ENCODE measurements at regions not wholly inside any gene's neighbourhood (a gene's known extent, or its start where the extent isn't known, plus 50 kb on each side); places are given as distances from the start of the nearest gene placed in this dataset.

GRCh38 chr12:16939871-16940306, 333.9 kb upstream of the LMO3 start:
- Histone ChIP-seq H4K20me1 (replicated peaks; ENCODE audit: control insufficient read depth, insufficient read depth, low read length) (no peaks in the 10 kb centered on the region), H3K27me3 (ENCODE audit: control insufficient read depth in 2 of 2, insufficient read depth in 2 of 2, low read length in 2 of 2) (no peaks in the 10 kb centered on the region), H3K36me3 (ENCODE audit: control insufficient read depth, insufficient read depth, low read length) (no peaks in the 10 kb centered on the region), H3K4me2 (ENCODE audit: insufficient read depth, low read length) (no peak overlapping the region), H2AFZ (ENCODE audit: low read depth, low read length) (no peak overlapping the region), H3K9me1 (ENCODE audit: control insufficient read depth, insufficient read depth, low read length) (no peaks in the 10 kb centered on the region), H3K27ac (ENCODE audit: extremely low read depth, low read depth, low read length) (no peak overlapping the region), H3K9me3 (replicated peaks; ENCODE audit: control insufficient read depth, insufficient read depth, low read depth, low read length) (no peaks in the 10 kb centered on the region), H3K9ac (ENCODE audit: insufficient read depth in 1 of 2, low read depth in 2 of 2, low read length in 2 of 2) (no peak overlapping the region), H3K4me1 (replicated peaks in 1 of 2; ENCODE audit: control insufficient read depth in 2 of 2, insufficient read depth in 2 of 2, low read length in 2 of 2) (no peaks in the 10 kb centered on the region), H3K4me3 (no peak overlapping the region), H3K79me2 (ENCODE audit: control insufficient read depth, insufficient read depth, low read length) (no peaks in the 10 kb centered on the region)
- WGBS (ENCODE audit: insufficient coverage, low coverage, missing lambda C conversion rate) = 0% methylated on average over 6 of the region's 6 CpGs
- ATAC-seq (peak; percentile 46; the same call in 1 of the 3 replicates), DNase-seq (ENCODE audit: extremely low read depth in 1 of 4, low spot score in 3 of 4) (peak; percentile 12 to 44 (median 33)), FAIRE-seq (no peak)
- intact Hi-C loops (cut with micrococcal nuclease) = no loop called here
- TF ChIP-seq TGIF2 (CRISPR knock-in tag; IDR thresholded peaks at IDR 0.05) = no peak
- peak in 1 of 2 experiments; percentile 56; a peak in 2 of 4 replicates for TF ChIP-seq RAD21 (CRISPR knock-in tag; conservative IDR thresholded peaks at IDR 0.05 in 1 of 2, IDR thresholded peaks at IDR 0.05 in 1 of 2)
- TF ChIP-seq ZBTB12 (CRISPR knock-in tag; IDR thresholded peaks at IDR 0.05) = no peak
- TF ChIP-seq HDGF (IDR thresholded peaks at IDR 0.05) = no peak
- TF ChIP-seq ZBTB5 (IDR thresholded peaks at IDR 0.05) = no peak
- peak; percentile 34 to 77 (median 50); a peak in 5 of 6 replicates for TF ChIP-seq CTCF (IDR thresholded peaks at IDR 0.05 in 2 of 3, conservative IDR thresholded peaks at IDR 0.05 in 1 of 3; ENCODE audit: insufficient read depth in 2 of 3, low read depth in 1 of 3, low read length in 3 of 3)
- TF ChIP-seq ATF1 (CRISPR knock-in tag; IDR thresholded peaks at IDR 0.05) = no peak
- 0 out of 2 replicates have a peak, but pooled peaks have one; percentile 21 for TF ChIP-seq ATF1 (tag; IDR thresholded peaks at IDR 0.05)
- no peak for TF ChIP-seq E4F1 (CRISPR knock-in tag; IDR thresholded peaks at IDR 0.05; ENCODE audit: borderline replicate concordance)
- in situ Hi-C loops (cut with MboI) = no loop called here
- CTCF ChIA-PET (ENCODE audit: low intra/inter-chr PET ratio) = no interaction called here
- POLR2A ChIA-PET = interaction anchor here (1.2 kb wide), 1 partner anchor 23 kb away, joined by 4 read pairs; no protein-coding TSS in a partner anchor
- BruUV-seq (replicated peaks) = no TSS peak

All from K562 (cell line).